Activated naive CD8-positive, alpha-beta T cell treated with anti-CD3 and anti-CD28 coated beads, Interleukin-2, amount 50 U/mL, for 24 hours (primary cell): ENCODE measurements at regions not wholly inside any gene's neighbourhood (a gene's known extent, or its start where the extent isn't known, plus 50 kb on each side); places are given as distances from the start of the nearest gene placed in this dataset.
"Not testable (repeated sequence)": the region's sequence is repeated elsewhere in the genome, so short reads cannot be mapped to it uniquely, and the experiment has no call there.

Experiments used
- ATAC-seq: fragments of 150-1000 bp; cut with Tn5 transposase; one replicate; pipeline ENCODE4 v1.10.0; 2021
- DNase-seq: peaks from one replicate; pipeline ENCODE4 v3.0.0; 2021
- H3K27ac Mint-ChIP-seq: one replicate; pipeline ENCODE4 v1.8.0; 2021; ENCODE audit warnings: mild to moderate bottlenecking, mixed read lengths
- H3K27me3 Mint-ChIP-seq: one replicate; pipeline ENCODE4 v1.8.0; 2021; ENCODE audit warnings: mixed read lengths
- H3K36me3 Mint-ChIP-seq: one replicate; pipeline ENCODE4 v1.8.0; 2021; ENCODE audit warnings: low read depth, mixed read lengths
- H3K4me1 Mint-ChIP-seq: one replicate; pipeline ENCODE4 v1.8.0; 2021; ENCODE audit warnings: mixed read lengths
- H3K4me3 Mint-ChIP-seq: one replicate; pipeline ENCODE4 v1.8.0; 2021; ENCODE audit warnings: mild to moderate bottlenecking, moderate library complexity, mixed read lengths
- H3K9me3 Mint-ChIP-seq: one replicate; pipeline ENCODE4 v1.8.0; 2021; ENCODE audit warnings: mixed read lengths

DNA sequence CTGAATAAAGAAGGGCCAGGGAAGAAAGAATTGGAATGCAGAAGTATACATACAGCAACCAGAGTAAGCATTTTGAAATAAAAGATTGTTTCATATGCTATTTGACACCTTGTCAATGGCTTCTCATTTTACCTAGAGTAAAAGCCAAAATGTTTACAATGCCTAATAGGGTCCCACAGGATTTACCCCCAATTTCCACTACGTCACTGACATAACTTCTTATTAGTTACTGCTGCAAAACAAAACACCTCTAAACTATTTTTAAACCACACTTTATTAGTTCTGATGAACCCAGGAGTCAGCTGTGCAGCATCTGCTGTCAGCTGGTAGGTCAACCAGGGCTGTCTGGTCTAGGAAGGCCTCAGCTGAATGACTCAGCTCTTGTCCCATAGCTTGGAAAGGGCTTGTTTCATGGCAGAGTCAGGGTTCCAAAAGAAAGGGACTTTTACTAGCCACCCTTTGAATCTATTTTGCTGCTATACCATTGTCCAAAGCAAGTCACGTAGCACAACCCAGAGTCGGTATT lies 945.1 kb downstream of the EPHA3 start:
- Mint-ChIP-seq H3K4me3 (no peak overlapping the region), H3K27me3 (no peaks in the 10 kb centered on the region), H3K4me1 (no peaks in the 10 kb centered on the region), H3K36me3 (no peaks in the 10 kb centered on the region), H3K27ac (no peak overlapping the region), H3K9me3 (peaks cover 16% of the 10 kb centered on the region)
- DNase-seq = no peak
- ATAC-seq = no peak

DNA sequence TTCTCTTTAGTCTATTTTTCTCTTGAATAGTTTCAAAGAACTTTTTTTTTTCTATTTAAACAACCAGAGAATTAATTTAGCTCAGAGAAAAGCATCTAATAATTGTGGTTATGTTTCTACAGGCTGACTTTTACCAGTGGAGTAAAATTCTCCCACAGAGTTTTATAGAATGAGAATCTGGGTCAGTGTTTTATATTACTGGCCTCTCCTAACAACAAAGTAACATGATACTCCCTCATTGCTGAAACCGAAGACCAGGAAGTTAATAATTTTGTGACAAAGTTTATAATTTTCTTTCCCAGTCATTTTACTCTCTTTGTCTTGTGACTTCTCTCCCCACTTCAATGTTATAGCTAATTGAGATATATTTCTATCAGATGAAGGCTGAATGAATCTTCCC lies 946.9 kb downstream of the EPHA3 start:
- Mint-ChIP-seq H3K27ac (no peak overlapping the region), H3K4me3 (no peak overlapping the region), H3K4me1 (no peaks in the 10 kb centered on the region), H3K36me3 (no peaks in the 10 kb centered on the region), H3K27me3 (no peaks in the 10 kb centered on the region), H3K9me3 (peaks cover 10% of the 10 kb centered on the region)
- DNase-seq (no peak), ATAC-seq (no peak)

DNA sequence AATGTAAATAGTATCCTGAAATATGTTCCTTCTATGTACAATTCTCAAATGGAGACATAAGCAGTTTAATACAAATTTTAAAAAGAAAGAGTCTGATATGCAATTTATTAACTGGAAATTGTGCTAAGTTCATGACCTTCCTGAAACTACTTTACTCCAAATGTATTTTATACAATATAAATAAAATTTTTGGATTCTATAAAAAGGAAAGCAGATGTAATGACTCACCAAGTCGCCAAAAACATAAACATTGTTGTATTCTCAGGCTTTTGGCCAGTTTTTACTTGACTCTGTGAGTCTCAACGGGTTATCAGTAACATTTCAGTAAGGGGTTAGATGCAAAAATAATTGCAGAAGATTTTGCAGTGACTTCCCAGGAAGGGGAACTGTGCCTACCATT lies 948.2 kb downstream of the EPHA3 start:
- DNase-seq (no peak), ATAC-seq (no peak)
- Mint-ChIP-seq H3K27me3 (no peaks in the 10 kb centered on the region), H3K9me3 (peaks cover 9% of the 10 kb centered on the region), H3K36me3 (no peaks in the 10 kb centered on the region), H3K4me1 (no peaks in the 10 kb centered on the region), H3K27ac (no peak overlapping the region), H3K4me3 (no peak overlapping the region)

DNA sequence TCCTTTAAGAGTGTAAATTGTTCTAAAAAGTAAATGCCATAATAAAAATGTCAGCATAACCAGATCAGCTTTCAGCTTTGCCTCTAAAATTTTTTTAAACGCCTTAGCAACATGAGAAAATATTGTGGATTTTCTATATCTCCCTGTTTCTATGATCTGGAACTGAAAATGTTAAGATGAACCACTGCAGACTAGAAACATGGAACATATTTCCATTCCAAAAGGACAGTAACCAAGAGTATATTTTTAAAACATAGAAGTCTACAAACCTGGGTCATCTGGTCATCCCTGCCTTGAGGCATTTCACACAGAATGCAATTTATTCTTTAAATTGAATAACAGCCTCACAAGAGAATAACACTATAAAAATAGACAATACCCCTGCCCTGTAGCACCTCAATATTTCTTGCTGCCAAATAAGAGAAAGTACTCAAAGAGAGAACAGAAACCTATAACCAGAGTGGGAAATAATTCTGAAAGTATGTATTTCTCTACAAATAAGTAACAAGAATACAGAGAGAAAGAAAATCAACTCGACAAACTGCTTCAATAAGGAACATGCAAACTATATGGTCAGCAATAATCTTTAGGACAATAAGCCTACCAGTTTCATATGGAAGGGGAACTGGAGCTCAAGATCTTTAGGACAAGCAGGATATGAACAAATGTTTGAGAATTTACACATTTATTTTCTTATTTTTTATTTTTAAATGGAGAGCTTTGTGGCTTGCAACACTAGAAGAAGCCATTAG lies 949.0 kb downstream of the EPHA3 start:
- Mint-ChIP-seq H3K4me1 (no peaks in the 10 kb centered on the region), H3K9me3 (peaks cover 10% of the 10 kb centered on the region), H3K27me3 (no peaks in the 10 kb centered on the region), H3K36me3 (no peaks in the 10 kb centered on the region), H3K4me3 (no peak overlapping the region), H3K27ac (no peak overlapping the region)
- DNase-seq (no peak), ATAC-seq (no peak)

DNA sequence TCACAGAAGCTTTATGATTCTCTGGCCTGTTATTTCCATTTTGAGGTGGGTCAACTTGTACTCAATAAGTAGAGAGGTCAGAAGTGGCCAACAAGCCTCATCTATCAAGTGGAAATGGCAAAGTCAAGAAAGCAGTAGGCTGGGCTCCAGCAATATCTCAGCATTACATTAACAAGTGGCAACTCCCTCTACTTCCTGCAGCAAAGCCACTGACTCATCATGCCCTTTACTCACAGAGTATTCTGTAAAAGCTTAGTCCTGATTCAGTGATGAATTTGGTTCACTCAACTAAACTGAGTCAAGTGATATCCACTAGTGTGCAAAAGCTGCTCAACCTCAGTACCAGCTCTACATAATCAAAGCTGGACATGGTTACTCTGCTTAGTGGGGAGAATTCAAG lies 954.6 kb downstream of the EPHA3 start:
- Mint-ChIP-seq H3K36me3 (no peaks in the 10 kb centered on the region), H3K27me3 (no peaks in the 10 kb centered on the region)
- no peak for DNase-seq

DNA sequence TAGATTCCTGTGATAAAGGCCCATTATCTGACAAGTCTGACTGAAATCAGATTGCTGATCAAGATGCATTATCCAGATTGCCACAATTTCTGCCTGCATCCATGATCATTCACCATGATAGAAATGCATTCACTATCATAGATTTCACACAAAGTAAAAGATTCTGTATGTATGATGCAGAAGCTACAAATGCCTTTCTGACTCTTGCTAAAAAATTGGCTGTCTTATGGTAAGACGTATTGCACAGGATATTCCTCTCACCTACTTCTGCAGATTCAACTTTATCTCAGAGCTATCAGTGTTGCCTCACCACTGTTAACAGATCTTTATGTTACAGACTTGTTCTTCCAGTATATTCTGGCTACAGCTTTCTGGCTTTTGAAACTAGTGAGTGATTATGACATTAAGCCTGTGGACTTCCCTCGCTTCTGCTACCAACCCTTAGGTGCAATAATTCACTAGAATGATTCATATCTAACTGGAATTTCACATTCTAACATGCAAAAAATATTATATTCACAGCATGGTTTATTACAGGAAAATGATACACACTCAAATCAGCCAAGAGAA lies 955.3 kb downstream of the EPHA3 start:
- Mint-ChIP-seq H3K27me3 (no peaks in the 10 kb centered on the region), H3K4me3 (no peak overlapping the region), H3K36me3 (no peaks in the 10 kb centered on the region), H3K9me3 (peaks cover 10% of the 10 kb centered on the region), H3K4me1 (no peaks in the 10 kb centered on the region), H3K27ac (no peak overlapping the region)
- ATAC-seq (no peak), DNase-seq (no peak)

More for the DNA sequence above, 954.6 kb downstream of the EPHA3 start:
- ATAC-seq = no peak
- Mint-ChIP-seq H3K9me3 (peaks cover 10% of the 10 kb centered on the region), H3K4me3 (no peak overlapping the region), H3K4me1 (no peaks in the 10 kb centered on the region), H3K27ac (no peak overlapping the region)

DNA sequence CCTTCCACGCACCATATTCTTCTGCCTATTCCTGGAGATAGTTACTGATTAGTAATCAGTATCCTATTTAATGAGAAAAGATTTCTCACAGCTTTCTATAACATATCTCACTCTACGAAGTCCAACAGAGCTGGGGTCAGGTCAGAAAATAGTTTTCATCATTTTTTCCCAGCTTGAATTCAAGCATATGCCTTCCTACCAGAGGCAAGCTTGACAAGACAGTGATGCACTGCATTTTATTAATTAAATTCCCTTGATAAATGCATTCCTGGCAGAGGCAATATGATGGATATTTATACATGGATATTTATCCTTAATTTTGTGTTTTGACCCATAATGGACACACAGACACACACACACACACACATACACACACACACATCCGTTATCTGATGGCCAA lies 961.4 kb downstream of the EPHA3 start:
- DNase-seq = no peak
- ATAC-seq = no peak
- Mint-ChIP-seq H3K4me1 (no peaks in the 10 kb centered on the region), H3K4me3 (no peak overlapping the region), H3K27me3 (no peaks in the 10 kb centered on the region), H3K27ac (no peak overlapping the region), H3K36me3 (no peaks in the 10 kb centered on the region), H3K9me3 (peaks cover 20% of the 10 kb centered on the region)

DNA sequence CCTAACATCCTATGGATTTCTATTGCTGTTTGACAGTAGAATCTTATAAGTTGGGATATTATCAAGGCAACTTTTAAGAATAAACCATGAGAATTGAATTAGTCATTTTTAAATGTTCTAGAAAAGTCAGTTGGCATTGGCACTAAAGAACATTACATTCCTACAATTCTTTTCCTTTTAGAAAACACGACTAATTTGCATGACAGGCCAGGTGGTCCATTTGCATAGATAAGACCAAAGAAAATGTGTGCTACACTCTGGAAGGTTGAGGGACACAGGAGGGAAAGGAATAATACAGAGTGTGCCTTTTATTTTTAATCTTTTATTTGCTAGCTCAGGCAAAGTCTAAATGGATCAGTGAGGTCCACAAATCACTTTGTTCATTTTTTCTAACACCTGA lies 962.3 kb downstream of the EPHA3 start:
- DNase-seq (no peak), ATAC-seq (no peak)
- Mint-ChIP-seq H3K4me3 (no peak overlapping the region), H3K4me1 (no peaks in the 10 kb centered on the region), H3K27ac (no peak overlapping the region), H3K36me3 (no peaks in the 10 kb centered on the region), H3K9me3 (peaks cover 16% of the 10 kb centered on the region), H3K27me3 (no peaks in the 10 kb centered on the region)

DNA sequence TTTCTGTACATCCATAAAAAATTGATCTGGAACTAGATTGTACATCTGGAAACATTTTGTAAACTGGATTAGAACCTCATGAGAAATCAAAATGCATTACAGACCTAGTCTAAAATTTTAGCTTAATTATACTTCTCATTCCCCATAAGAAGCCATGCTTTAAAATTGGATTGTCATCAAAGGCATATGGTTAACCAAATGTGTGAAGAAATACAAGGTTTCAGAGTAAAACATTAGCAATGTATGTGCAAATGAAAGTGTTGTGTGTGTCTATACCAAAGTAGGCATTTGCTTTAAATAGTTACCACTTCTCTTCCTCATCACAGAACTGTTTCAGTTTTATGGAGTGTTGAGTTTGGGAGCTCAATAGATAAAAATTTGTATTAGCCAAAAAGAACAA lies 968.7 kb downstream of the EPHA3 start:
- no peak overlapping the region for H3K27ac Mint-ChIP-seq
- H3K27me3 Mint-ChIP-seq = no peaks in the 10 kb centered on the region
- peaks cover 20% of the 10 kb centered on the region for H3K9me3 Mint-ChIP-seq
- DNase-seq = no peak
- no peaks in the 10 kb centered on the region for H3K36me3 Mint-ChIP-seq
- H3K4me1 Mint-ChIP-seq = no peaks in the 10 kb centered on the region
- ATAC-seq = no peak
- H3K4me3 Mint-ChIP-seq = no peak overlapping the region

DNA sequence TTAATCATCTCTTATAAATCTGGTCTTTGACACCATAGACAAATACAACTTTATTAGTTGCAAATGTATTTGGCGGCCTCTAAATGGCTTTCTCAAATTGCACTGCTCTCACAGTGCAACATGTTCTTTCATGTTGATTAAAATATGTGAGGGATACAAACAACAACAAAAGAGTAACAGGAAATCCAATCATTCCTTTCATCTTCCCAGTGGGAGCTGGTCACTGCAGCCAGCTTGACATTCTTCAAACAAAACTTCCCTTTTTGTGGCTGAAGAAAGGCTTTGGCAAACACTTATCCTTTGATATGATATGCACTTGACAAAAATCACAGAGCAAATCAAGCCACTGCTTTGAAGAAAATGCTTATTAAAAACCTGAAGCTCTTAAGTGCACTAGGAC lies 973.6 kb downstream of the EPHA3 start:
- ATAC-seq (no peak), DNase-seq (no peak)
- H3K4me3 Mint-ChIP-seq = no peak overlapping the region
- no peaks in the 10 kb centered on the region for H3K4me1 Mint-ChIP-seq
- no peak overlapping the region for H3K27ac Mint-ChIP-seq
- no peaks in the 10 kb centered on the region for H3K27me3 Mint-ChIP-seq
- H3K36me3 Mint-ChIP-seq = no peaks in the 10 kb centered on the region
- peaks cover 8% of the 10 kb centered on the region for H3K9me3 Mint-ChIP-seq

DNA sequence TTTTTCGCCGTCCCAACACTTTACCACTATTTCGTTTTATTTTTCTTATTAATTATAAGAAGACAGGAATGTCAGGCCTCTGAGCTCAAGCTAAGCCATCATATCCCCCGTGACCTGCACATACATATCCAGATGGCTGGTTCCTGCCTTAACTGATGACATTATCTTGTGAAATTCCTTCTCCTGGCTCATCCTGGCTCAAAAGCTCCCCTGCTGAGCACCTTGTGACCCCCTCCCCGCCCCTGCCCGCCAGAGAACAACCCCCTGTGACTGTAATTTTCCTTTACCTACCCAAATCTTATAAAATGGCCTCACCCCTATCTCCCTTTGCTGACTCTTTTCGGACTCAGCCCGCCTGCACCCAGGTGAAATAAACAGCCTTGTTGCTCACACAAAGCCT lies 978.9 kb downstream of the EPHA3 start:
- DNase-seq, H3K4me3 Mint-ChIP-seq, H3K36me3 Mint-ChIP-seq, H3K4me1 Mint-ChIP-seq, H3K9me3 Mint-ChIP-seq, H3K27me3 Mint-ChIP-seq, H3K27ac Mint-ChIP-seq, ATAC-seq: not testable (repeated sequence)

DNA sequence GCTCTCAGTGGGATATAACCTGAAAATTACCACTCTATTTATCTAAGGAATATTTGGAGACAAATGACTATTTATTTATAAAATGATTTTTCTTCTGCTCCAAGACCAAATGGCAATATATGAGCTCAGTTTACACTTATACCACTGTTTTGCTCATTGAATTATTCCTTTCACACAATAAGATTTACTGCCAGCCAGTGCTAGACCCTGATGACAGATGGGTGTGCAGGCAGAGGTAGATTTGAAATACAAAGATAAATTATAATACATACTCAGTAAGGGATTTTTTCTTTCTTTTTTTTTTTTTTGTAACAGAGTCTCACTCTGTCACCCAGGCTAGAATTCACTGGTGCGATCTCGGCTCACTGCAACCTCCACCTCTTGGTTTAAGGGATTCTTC lies 980.3 kb downstream of the EPHA3 start:
- H3K36me3 Mint-ChIP-seq = no peaks in the 10 kb centered on the region
- no peaks in the 10 kb centered on the region for H3K27me3 Mint-ChIP-seq
- H3K9me3 Mint-ChIP-seq = no peaks in the 10 kb centered on the region
- H3K4me3 Mint-ChIP-seq = no peak overlapping the region
- no peak overlapping the region for H3K27ac Mint-ChIP-seq
- ATAC-seq = no peak
- DNase-seq = no peak
- H3K4me1 Mint-ChIP-seq = no peaks in the 10 kb centered on the region

DNA sequence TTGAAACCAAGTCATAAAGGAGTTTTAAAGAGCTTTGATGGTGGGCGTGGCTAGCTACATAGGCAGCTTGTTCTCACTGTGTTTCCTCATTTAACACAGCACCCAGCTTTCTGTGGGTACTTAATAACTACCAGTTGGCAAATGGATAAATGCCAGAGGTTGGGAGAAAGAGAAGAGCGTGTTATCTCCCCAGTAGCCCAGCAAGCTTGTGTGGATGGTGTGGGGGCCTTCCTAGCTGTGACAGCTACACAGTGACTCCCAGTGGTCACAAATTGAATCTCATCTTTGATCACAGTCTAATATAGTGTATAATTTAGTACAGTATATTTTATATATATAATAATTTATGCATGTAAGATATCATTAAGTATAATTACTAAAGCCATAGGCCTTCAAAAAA lies 984.1 kb downstream of the EPHA3 start:
- no peaks in the 10 kb centered on the region for H3K36me3 Mint-ChIP-seq
- H3K9me3 Mint-ChIP-seq = no peaks in the 10 kb centered on the region
- no peak overlapping the region for H3K27ac Mint-ChIP-seq
- no peaks in the 10 kb centered on the region for H3K27me3 Mint-ChIP-seq
- H3K4me3 Mint-ChIP-seq = no peak overlapping the region
- no peaks in the 10 kb centered on the region for H3K4me1 Mint-ChIP-seq
- ATAC-seq = peak; percentile 40
- DNase-seq = no peak

DNA sequence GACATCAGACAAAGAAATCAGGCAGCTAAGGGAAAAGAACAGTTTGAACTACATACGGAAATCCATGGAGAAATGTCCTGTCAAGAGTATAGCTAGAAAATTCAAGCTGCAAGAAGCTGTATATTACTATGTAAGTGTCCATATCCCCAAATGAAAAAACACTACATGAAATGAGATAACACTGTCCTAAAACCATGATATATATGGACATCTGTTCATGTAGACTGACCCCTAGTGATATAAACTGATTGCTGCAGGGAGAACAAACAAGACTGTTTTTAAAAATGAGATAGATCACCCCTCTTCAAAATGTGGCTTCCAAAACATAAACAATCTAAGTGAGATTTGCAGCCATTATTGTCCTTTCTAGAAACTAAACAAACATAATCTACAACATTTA lies 985.6 kb downstream of the EPHA3 start:
- Mint-ChIP-seq H3K36me3 (no peaks in the 10 kb centered on the region), H3K9me3 (no peaks in the 10 kb centered on the region), H3K27me3 (no peaks in the 10 kb centered on the region), H3K4me3 (no peak overlapping the region), H3K4me1 (no peaks in the 10 kb centered on the region), H3K27ac (no peak overlapping the region)
- no peak for ATAC-seq
- no peak for DNase-seq

DNA sequence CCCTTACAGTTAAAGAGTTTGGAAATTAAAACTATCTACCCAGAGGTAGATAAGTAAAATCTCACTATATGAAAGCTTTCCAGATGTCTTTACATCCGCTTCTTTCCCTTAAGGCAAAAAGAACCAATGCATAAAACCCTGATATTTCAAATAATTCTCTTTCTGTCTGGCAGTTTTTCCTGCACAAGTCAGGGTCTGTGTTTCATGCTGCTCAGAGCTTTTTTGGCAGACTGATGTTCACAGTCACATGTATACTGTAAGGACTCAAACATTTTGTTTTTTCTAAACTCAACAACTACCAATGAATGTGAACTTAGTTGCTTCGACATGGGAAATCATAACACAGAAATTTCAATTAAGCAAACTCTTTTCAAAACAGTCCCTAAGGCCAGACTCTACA lies 988.4 kb downstream of the EPHA3 start:
- H3K36me3 Mint-ChIP-seq = no peaks in the 10 kb centered on the region
- no peaks in the 10 kb centered on the region for H3K9me3 Mint-ChIP-seq
- ATAC-seq = no peak
- H3K4me1 Mint-ChIP-seq = no peaks in the 10 kb centered on the region
- DNase-seq = no peak
- H3K27me3 Mint-ChIP-seq = no peaks in the 10 kb centered on the region
- H3K27ac Mint-ChIP-seq = no peak overlapping the region
- no peak overlapping the region for H3K4me3 Mint-ChIP-seq
